C1 segment of cervical spinal cord (tissue), 14 donors: ENCODE measurements at regions not wholly inside any gene's neighbourhood (a gene's known extent, or its start where the extent isn't known, plus 50 kb on each side); places are given as distances from the start of the nearest gene placed in this dataset.

Experiments used
- DNase-seq, 14 donors: peaks; one replicate each; lab custom pipeline; 2025; lab: John Stamatoyannopoulos, UW

DNA sequence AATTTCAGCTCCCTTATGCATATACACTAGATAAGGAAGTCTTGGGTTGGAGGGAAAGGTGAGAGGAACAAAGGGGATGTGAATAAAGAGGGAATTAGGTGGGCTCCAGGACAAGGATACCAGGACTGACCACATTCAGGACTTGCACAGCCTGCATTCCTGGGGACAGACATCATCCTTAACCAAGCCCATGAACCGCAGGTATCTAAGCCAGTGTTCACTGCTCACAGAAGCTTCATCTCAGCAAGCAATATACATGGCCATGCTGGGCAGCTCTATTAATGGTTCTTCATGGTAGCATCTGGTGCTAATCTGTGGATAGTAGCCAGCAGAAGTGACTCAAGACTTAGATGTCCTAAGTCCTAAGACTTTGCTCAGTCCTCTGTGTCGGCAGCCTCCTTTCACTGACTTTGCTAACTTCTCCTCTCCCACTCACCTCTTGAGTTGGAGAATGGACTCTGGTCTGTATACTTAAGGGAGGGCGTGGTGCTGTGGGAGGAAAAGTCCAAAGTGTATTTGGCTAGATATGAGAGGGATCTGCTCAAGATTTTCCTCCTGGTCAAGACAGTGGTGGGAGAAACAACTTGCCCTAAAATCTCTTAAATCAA lies 136.1 kb downstream of the ASCL1 start:
- DNase-seq: no peak

DNA sequence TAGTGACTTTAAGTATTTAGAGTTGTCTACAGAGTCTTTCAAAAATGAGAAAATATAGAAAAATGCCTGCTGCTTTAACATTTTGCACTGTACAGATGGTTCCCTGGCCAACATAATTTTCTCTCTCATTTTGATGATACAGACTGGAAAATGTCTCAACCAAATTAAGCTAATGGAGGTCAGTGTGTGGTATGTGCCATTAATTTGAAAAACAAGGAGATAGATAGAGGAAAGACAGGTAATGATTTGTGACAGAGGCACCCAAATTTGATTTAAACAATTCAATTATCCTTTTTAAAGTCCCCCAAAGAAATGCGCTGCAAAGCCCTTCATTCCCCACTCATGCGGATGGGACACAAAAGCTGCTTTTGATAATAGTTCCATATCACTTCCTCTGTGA lies 140.0 kb downstream of the ASCL1 start:
- DNase-seq: no peak

DNA sequence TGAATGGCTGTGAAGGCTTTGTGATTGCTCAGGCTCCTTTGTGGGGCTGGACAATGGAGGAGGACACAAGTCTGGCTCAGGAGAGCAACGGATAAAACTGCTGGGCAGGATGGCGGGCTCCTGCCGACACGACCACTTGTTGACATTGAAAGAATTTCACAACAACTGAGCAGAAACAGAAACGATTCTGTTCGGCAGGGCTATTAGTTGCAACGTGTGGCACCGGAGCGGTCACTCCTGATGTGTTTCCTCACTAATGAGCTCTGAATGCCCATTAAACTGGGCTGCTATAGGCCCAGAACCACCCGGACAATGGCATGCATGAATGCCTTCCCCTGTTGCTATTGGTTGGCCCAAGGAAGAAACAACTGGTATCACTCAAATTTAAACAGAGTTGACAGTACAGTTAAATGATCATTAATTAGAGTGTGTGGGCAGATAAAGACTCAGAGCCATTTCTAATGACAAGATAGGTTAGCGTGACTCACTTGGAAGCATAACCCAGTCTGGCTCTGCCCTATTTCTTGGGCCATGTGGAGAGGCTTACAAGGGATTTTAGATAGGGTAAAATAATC lies 142.9 kb downstream of the ASCL1 start:
- peak in 1 of 14 donors; percentile 0 for DNase-seq

DNA sequence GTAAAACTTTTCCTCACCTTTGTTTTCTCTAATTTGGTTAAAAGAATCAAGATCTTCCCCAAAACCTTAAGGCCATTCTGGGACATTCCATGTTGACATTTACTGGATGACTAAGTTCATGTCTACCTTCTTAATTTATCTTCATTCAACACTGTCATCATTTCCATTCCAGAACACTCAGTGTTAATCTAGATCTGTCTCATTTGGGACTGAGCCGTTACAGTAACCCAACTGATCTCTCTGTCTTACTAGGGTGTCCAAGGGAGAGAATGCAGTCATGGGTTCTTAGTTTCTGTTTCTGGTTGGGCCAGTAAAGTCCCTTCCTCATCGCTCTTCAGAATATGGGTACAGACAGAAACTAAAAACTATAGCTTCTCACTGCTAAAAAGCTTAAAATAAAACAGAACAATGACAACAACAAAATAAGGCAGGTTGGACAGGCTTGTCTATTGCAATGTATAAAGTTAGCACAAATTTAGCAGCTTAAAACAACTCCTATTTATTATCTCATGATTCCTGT lies 144.8 kb downstream of the ASCL1 start:
- DNase-seq: no peak

DNA sequence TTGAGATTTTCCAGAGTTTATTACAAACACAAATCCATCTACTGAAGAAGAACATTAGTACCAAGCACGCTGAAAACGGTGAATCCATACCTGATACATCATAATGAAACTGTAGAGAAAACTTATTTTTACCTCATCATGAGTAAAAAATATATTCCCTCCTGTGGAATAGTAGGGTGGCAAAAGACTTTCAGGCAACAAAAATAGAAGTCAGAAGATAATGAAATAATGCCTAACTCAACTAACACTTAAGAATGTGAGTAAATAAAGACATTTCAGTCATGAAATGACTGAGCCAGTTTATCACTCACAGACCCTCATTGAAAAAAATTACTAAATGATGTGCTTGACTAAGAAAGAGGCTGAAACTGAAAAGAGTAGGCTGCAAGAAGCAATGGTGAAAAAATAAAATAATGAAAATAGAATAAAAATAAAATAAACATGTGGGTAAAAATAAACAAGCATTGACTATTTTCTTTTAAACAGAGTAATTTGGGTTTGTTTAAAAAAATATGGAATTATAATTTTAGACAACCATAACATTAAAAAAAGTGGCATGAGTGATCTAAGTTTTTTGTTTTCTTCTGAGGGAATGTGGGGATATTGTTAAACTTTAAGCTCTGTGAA lies 148.6 kb downstream of the ASCL1 start:
- no peak for DNase-seq

DNA sequence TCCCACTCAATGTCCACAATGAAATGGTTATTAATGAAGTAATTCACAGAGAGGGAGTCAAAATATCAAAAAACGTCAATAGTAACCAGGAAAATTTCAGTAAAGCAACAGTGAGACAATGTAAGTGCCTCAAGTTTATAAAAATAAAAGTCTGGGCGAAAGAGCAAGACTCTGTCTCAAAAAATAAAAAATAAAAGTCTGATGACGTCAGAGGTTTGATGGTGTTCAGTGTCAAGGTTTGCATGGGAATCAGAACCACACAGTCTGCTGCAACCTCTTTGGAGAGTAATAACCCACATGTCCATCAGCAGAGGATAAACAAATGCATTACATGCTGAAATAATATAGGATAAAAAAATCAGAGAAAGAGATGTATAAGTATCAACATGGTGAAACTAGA lies 152.4 kb downstream of the ASCL1 start:
- no peak for DNase-seq

DNA sequence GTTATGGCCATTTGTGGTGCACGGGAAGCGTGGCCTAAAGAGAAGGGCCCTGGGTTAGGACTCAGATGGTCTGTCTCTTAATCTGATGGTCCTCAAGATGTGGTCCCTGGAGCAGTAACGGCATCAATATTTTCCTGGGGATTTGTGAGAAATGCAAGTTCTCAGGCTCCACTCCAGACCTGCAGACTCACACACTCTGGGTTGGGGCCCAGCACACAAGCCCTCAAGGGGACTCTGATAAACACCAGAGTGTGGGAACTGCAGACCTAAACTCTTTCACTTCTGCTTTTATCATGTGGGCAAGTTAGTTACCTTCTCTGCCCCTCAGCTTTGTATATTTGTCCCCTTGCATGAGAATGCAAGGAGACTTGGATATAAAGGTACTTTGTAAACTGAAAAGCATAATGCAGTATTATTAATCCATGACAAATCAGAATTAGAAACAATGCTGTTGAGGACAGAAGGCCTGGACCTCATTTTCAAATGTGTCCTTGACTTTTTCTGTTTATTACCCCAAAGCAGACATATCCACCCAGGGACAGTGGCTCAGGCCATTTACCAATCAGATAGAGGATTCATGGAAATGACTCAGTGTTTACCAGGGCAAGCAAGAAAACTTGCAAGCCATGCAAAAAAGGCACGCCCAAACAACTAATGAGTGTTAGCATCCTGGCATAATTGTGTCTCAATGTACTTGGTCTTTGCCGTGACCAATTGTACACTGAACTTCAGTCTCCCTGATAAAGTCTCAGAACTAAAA lies 157.0 kb downstream of the ASCL1 start:
- peak in 1 of 14 donors; percentile 1 for DNase-seq

DNA sequence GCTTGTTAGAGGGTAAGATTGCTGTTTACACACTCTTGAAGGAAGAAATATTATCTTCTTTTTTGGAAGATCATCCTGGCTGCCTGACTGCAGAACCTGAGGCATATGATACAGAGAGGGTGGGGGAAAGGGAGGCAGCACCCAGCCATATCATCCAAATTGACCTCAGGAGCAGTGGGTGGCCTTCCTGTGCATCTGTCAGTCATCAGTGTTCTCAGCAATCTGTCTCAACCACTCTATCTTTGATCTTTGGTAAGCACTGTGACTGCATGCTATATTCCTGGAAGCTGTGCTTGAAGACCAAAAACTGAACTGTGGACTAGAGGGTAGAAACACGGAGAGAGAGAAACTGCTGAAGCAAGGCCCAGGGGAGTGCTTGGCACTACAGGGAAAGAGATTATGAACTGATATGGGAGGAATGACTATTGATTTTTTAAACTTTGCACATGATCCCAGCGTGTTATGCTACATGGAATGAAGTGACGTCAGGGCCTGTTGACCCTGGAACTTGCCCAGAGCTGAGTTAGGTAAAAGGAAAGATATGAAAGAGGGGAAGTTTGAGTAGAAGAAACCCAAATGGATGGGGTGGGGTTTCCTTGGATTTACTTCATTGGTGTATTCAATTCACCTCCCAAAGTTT lies 171.5 kb downstream of the ASCL1 start:
- DNase-seq: no peak

DNA sequence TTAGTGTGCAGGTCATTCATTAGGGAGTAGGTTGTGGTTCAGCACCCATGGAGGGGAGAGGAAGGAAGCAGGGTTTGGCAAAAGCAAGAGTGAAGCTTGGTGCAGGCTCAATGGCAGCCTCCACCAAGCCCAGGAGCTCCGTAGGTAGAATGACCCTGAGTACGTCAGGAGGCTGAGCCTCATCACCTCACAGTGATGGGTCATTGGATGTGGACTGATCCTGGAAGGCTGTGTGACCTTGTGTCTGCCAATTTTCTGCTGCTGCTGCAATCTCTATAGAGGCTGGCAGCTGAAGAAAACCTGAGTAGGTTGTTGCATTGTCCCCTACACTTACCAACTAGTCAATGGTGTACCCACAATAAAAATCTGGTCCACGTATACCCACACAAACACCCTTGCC lies 173.1 kb downstream of the ASCL1 start:
- no peak for DNase-seq

DNA sequence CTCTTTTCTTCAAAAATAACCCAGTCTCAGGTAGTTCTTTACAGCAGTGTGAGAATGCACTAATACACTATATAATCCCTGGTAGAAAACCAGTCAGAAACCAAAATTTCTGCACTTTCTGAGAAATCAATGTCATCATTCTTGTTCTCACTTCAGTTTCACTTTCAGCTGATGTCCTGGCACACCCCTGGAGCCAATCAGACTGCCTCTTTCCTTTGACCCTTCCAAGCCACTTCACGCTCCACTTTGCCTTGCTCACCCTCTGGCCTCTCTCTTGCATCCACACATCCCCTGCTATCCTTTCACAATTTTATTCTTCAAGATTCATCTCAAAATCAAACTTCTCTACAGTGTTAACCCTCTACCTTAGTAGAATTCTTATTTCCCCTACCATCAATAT lies 181.1 kb downstream of the ASCL1 start:
- no peak for DNase-seq

DNA sequence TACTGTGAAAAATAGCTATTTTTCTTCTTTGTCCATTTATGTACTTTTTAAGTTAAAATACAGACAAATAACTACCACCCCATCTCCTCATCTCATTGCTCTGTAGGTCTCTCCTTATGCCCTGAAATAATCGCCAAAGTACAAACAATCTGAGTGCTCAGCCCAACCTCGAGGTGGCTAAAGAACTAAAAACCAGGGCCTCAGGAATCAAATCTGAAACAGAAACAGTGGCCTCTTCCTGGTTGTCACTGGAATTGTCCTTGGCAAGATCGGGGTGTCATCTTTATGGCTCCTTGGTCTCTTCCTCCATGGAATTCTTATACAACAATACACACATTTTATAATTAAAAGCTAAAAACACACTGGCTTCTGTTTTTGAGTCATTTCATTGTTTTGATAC lies 182.4 kb downstream of the ASCL1 start:
- no peak for DNase-seq

DNA sequence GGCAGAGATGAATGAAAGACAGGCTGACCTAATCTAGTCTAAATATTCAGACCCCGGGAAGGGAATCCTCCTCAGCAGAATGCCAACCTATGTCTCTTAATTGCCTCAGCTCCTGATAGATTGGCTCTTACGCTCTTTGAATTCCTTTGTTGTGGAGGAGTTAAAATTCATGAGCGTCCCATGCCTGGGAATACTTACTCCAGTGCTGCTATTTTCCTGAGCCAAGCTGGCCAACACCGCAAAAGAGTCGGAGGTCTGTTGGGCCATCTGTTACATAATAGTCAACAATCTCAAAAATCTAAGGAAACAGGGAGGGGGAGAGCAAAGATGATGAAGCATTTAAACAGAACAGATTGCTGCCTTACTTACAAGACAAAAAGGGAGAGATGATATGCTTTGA lies 182.8 kb downstream of the ASCL1 start:
- no peak for DNase-seq

DNA sequence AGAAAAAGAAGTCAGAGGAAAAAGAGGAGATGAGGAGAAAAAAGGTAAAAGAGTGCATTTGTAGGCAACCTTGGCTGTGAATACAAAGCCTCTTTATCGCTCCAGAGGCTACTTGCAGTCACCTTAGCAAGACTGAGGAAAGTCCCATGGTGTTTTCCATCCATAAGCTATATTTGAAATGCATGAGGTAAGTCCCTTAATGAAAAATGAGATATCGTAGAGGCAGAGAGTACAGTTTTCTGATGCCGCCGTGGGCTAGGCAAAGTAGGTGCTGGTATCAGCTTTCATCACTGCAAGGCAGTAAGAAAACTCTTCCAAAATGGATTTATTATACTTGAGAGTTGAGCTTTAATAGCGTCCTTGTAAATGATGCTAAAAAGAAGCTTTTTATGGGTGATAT lies 186.8 kb downstream of the ASCL1 start:
- DNase-seq: no peak

DNA sequence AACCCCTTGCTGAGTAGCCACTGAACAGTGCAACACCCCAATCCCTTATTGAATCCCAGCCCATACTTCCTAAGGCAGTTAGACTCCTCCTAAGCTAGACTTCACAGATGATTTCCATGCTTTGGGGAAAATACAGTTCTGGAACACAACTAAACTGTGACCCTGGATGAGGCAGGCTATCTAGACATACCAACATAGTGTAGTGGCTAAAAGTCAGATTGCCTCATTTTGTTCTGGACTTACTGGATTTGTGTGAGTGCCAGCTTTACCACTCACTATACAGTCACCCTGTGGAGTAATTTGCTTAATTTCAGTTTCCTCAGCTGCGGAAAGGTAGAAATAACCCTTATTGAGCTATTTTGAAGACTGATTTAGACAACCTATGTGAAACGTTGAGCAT lies 203.1 kb downstream of the ASCL1 start:
- no peak for DNase-seq

DNA sequence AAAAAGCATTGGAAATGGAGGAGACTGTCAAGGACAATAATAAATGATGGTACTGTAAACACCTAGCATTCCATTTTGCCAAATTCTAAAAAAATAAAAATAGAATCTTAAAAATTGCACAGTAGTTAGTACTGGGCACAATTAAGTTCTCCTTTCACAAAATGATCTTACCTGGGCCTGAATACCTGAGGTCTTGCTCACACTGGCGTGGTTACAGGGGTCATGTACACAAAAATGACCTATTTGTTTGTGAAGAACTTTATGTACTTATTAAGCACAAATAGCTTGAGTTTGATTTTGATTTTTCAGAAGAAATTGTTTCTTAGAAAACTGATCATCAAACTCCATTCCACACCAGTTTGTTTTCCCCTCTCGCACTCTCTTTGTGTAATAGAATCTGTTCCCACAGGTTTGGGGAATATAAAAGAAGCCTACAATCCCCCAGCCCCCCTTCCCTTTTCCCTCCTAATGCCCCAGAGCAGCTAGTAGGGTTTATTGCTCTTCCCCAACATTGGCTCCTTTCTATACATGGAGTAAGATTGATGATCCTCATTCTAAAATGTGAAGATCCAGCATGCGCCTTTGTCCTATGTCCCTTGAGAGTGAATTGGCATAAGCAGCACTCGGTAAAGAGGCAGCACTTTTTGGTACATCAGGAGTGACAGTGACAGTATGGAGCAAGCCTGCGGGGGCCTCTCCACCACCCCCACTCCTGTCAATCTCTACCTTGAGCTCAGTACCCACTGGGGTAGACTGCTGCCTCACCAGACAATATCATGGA lies 204.3 kb downstream of the ASCL1 start:
- no peak for DNase-seq

DNA sequence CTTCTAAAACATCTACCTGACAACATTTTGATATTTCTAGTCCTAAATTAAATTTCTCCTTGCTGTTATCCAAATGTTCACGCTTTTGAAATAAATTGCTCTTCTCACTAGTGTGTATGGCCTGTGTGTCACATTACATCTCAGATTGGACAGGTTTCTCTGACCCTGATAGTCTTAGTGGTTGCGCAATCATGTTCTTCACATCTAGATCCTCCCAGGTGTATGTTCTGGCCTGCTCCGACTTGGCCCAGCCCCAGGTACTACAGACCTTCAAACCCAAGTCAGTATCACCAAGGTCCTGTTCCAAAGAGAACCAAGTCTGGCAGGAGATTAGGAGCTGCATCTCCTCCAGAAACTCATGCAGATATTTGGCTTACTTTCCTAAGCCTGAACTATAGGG lies 209.5 kb downstream of the ASCL1 start:
- DNase-seq: no peak

DNA sequence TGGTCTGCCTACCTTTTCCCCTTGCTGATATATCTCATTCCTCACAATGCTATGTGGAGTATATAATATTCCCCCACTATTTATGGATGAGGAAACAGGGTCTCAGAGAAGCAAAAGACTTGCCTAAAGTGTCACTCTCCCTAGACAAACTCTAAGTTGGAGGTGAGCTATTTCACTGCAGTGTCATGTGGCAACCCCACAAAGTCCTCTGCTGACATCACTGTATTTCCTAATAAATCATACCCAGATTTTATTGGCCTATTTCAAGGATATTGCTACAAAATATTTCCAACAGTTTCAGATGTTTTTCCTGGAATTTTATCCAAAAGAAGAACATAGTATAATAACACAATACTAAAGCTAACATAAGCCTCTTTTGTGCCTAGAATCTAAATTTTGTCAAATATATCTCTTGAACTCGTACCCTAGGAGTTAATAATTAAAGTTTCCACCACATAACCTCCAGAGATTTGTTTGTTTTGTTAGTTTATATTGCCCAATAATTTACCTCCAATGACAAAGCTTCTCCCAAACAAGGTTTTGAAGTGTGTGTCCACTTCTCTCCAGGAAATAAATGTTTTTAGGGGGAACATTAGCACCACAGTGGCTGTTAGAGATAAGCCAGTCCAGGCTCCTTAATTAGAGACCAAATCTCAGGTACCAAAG lies 215.1 kb downstream of the ASCL1 start:
- DNase-seq: no peak

DNA sequence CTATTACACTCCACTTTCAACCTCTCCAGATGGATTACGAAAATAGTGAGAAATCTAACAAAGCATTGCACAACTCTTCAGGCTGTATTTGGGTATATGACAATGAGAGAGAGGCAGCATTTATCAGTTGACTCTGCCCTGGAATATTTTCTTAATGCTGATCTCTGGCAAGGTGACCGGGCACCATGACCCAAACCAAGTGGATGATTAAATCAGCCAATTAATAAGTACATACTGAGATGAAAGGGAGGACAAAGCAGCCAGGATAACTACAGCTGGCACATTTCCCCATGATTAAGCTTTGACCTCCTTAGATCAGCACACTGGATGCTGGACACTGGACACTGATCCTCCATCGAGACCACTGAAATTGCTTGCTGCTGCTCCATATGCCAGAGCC lies 218.2 kb downstream of the ASCL1 start:
- no peak for DNase-seq

DNA sequence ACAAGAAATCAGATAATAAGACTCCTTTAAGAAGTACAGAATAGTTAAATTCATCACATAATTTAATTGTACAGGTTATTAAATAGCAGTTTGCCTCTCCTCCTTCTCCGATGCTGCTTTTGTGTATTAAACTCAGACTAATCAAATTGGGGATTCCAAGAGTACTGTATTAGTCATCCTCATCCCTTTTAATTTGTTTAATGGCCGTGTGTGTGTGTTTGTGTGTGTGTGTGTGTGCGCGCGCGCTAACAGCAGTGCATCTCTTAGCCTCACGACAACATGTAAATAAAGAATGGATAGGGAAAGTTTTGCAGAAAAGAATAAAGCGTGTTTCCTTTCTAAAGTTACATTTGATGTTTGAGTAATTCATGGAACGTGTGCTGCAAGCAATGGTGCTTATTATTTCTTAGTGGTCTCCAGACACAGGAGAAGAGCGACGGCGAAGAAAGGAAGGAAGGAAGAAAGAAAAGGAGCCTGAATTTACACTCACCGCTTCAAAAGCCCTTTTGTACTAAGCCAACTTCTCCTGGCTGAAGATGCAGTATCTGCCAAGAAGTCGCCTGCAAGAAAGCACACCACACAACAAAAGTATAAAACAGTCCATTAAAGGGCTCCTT lies 220.3 kb downstream of the ASCL1 start:
- DNase-seq: peak in 1 of 14 donors; percentile 13
